HG03457 (cell line): ENCODE measurements at regions not wholly inside any gene's neighbourhood (a gene's known extent, or its start where the extent isn't known, plus 50 kb on each side); places are given as distances from the start of the nearest gene placed in this dataset.
"Not testable (repeated sequence)": the region's sequence is repeated elsewhere in the genome, so short reads cannot be mapped to it uniquely, and the experiment has no call there.

Source experiments
- ATAC-seq: cut with Tn5 transposase; IDR thresholded peaks from one replicate; pipeline ENCODE4 v1.9.1; 2021; ENCODE audit warnings: moderate number of reproducible peaks; ENCODE audit not compliant: unreplicated experiment

- ATAC-seq, result no peak
Observed at GRCh38 chr21:18114810-18115209, 129.8 kb upstream of the CHODL start.

- no peak for ATAC-seq
Observed at GRCh38 chr21:18104802-18105201, 139.8 kb upstream of the CHODL start.

GRCh38 chr21:18096413-18096812 is 148.2 kb upstream of the CHODL start:
- ATAC-seq, result not testable (repeated sequence)

GRCh38 chr21:18089786-18090185 is 154.8 kb upstream of the CHODL start:
- no peak for ATAC-seq

- ATAC-seq, result no peak
Observed at GRCh38 chr21:18070392-18070791, 174.2 kb upstream of the CHODL start.

- ATAC-seq, result no peak
Observed at GRCh38 chr21:18069875-18070274, 174.8 kb upstream of the CHODL start.

- no peak for ATAC-seq
Observed at GRCh38 chr21:18060402-18060801, 184.2 kb upstream of the CHODL start.

GRCh38 chr21:18058731-18059398 is 185.8 kb upstream of the CHODL start:
- ATAC-seq, result no peak

GRCh38 chr21:18053151-18053550 is 191.5 kb upstream of the CHODL start:
- no peak for ATAC-seq

- no peak for ATAC-seq
Observed at GRCh38 chr21:18049461-18049860, 195.2 kb upstream of the CHODL start.

- no peak for ATAC-seq
Observed at GRCh38 chr21:18041012-18041411, 203.6 kb upstream of the CHODL start.

GRCh38 chr21:18030248-18030647 is 211.1 kb upstream of the C21orf91 start:
- ATAC-seq, result peak; percentile 74

- ATAC-seq, result no peak
Observed at GRCh38 chr21:18026359-18026758, 207.2 kb upstream of the C21orf91 start.

- no peak for ATAC-seq
Observed at GRCh38 chr21:18023711-18024110, 204.6 kb upstream of the C21orf91 start.

GRCh38 chr21:18023157-18023556 is 204.0 kb upstream of the C21orf91 start:
- ATAC-seq, result no peak

GRCh38 chr21:18007121-18007520 is 188.0 kb upstream of the C21orf91 start:
- no peak for ATAC-seq

- ATAC-seq, result no peak
Observed at GRCh38 chr21:18006691-18007090, 187.5 kb upstream of the C21orf91 start.

- ATAC-seq, result no peak
Observed at GRCh38 chr21:18002393-18002792, 183.2 kb upstream of the C21orf91 start.

- ATAC-seq, result no peak
Observed at GRCh38 chr21:18000981-18001686, 182.0 kb upstream of the C21orf91 start.

GRCh38 chr21:17998599-17998998 is 179.4 kb upstream of the C21orf91 start:
- not testable (repeated sequence) for ATAC-seq

GRCh38 chr21:17989780-17990179 is 170.6 kb upstream of the C21orf91 start:
- no peak for ATAC-seq

GRCh38 chr21:17988102-17988437 is 168.9 kb upstream of the C21orf91 start:
- ATAC-seq, result no peak
